Upper lobe of right lung (tissue), 1 donor: ENCODE measurements at regions not wholly inside any gene's neighbourhood (a gene's known extent, or its start where the extent isn't known, plus 50 kb on each side); places are given as distances from the start of the nearest gene placed in this dataset.

Experiments used
- ATAC-seq: fragments of 200-7000 bp; cut with Tn5 transposase; one replicate; pipeline ENCODE4 v1.9.1; 2020; ENCODE audit warnings: mild to moderate bottlenecking, moderate library complexity
- DNase-seq: peaks from one replicate; pipeline ENCODE4 v3.0.0-alpha.2; 2020
- H3K27ac ChIP-seq: fragments of 200-600 bp; one replicate; pipeline ENCODE4 v1.8.0; 2022
- H3K27me3 ChIP-seq: fragments of 200-600 bp; one replicate; pipeline ENCODE4 v1.8.0; 2022; ENCODE audit warnings: mild to moderate bottlenecking
- H3K36me3 ChIP-seq: fragments of 200-600 bp; one replicate; pipeline ENCODE4 v1.8.0; 2022
- H3K4me1 ChIP-seq: fragments of 200-600 bp; one replicate; pipeline ENCODE4 v1.8.0; 2022
- H3K4me3 ChIP-seq: fragments of 200-600 bp; one replicate; pipeline ENCODE4 v1.8.0; 2022; ENCODE audit warnings: mild to moderate bottlenecking
- H3K9me3 ChIP-seq: fragments of 200-600 bp; one replicate; pipeline ENCODE4 v1.8.0; 2022
- CTCF ChIP-seq: fragments of 200-600 bp; IDR thresholded peaks from one replicate; pipeline ENCODE4 v1.8.0; 2022; ENCODE audit warnings: antibody characterized with exemption
- intact Hi-C: fragments of 100-400 bp; cut with DNase I; formaldehyde crosslinking; loops from one replicate; pipeline ENCODE4 v1.11.0; 2022
- donor health status: DM: no; HTN: yes; CAD: no; lungs with severe emphysema.

GRCh38 chr6:30801950-30802349 is 57.6 kb upstream of the IER3 start:
- ATAC-seq: no peak
- intact Hi-C loops: no loop called here
- no peak for DNase-seq

DNA sequence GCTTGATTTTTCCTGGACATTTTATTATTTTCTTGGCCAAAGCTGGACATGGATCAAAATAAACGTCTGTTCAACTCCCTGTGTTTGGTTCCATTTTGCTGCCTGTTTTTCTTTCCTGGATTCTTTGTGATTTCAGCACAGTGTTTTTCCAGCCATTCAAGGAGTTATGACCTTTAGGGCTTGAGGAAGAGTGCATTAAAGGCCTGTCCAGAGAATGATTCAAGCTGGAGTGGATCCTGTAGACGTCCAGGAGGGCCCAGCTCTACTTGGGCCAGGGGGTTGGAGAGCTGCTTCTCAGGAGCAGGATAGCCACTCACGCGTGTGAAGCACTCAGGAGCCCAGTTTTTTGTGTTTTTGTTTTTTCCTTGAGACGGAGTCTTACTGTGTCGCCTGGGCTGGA is 56.5 kb upstream of the IER3 start:
- TF ChIP-seq CTCF: no peak
- Histone ChIP-seq H3K4me3 (no peak overlapping the region), H3K27me3 (no peaks in the 10 kb centered on the region), H3K4me1 (no peaks in the 10 kb centered on the region), H3K9me3 (no peaks in the 10 kb centered on the region), H3K36me3 (no peaks in the 10 kb centered on the region), H3K27ac (peak overlapping the region; percentile 45)
- ATAC-seq (no peak), DNase-seq (no peak)
- intact Hi-C loops: no loop called here

More at GRCh38 chr6:30801950-30802349, 57.6 kb upstream of the IER3 start:
- Histone ChIP-seq H3K27me3 (no peaks in the 10 kb centered on the region), H3K4me3 (no peak overlapping the region), H3K9me3 (no peaks in the 10 kb centered on the region), H3K36me3 (no peaks in the 10 kb centered on the region), H3K4me1 (no peaks in the 10 kb centered on the region), H3K27ac (no peak overlapping the region)
- no peak for TF ChIP-seq CTCF

- H3K27ac ChIP-seq: no peak overlapping the region
- H3K9me3 ChIP-seq: no peaks in the 10 kb centered on the region
- no peaks in the 10 kb centered on the region for H3K36me3 ChIP-seq
- H3K4me3 ChIP-seq: no peak overlapping the region
- no peak for ATAC-seq
- H3K27me3 ChIP-seq: no peaks in the 10 kb centered on the region
- H3K4me1 ChIP-seq: no peaks in the 10 kb centered on the region
- no peak for TF ChIP-seq CTCF
- no peak for DNase-seq
- intact Hi-C loops: no loop called here
Observed at GRCh38 chr6:30799210-30799609, 54.9 kb upstream of the IER3 start.

DNA sequence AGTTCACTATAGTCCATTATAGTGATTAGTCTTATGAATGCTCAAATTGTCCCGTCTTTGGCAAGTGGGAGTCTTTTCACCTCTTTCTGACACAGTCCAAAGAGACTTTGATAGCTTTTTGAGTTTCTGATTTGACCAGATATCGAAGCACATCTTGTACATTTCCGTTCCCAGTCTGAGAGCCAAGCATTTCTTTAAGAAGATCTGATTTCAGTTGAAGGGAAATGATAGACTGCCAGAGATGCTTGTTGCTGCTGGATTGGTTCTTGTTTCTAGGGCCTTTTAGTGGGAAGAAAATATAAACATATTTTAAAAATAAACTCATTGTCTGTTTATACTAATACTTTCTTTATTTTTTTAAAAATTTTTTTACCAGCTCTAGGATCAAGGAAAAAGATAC is 54.1 kb upstream of the IER3 start:
- intact Hi-C loops: no loop called here
- no peak for ATAC-seq

DNA sequence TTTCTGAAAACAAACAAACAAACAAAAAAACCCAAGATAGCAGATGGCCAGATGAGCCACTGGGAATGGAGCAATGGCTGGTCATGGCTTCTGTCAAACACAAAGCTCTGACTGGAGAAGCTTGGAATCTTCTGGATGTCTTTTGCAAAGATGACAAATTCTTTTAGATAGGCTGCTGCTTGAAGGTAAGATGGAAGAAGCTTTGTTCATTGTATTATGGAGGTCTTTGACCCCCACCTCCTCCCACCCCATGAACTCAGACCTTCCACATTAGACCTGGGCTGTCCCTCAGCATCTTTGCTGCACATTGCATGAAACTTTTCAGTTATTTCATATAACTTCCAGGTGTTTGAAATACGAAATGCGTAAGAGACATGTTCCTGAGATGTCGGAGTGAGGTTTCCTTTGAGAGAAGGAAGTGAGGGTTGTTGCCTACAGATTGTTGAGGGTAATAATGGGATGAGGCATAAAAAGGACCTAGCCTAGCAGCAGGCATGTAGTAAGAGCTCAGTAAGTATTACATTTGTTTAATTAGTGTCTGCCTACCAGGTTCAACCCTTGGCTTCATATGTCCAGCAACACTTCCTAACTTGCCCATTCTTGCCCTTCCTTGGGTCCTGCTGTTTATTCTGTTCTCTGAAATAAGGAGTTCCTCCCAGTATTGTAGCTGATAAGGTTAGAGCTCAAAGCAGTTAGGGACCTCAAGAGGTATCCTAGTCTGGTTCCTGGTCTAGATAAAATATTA is 51.4 kb upstream of the IER3 start:
- ATAC-seq (no peak), DNase-seq (no peak)
- no peak overlapping the region for H3K4me3 ChIP-seq
- H3K9me3 ChIP-seq: no peaks in the 10 kb centered on the region
- H3K36me3 ChIP-seq: no peaks in the 10 kb centered on the region
- intact Hi-C loops: no loop called here
- TF ChIP-seq CTCF: no peak
- no peak overlapping the region for H3K27ac ChIP-seq
- no peaks in the 10 kb centered on the region for H3K27me3 ChIP-seq
- peaks cover 8% of the 10 kb centered on the region for H3K4me1 ChIP-seq

More for the DNA sequence above, 54.1 kb upstream of the IER3 start:
- Histone ChIP-seq H3K4me3 (no peak overlapping the region), H3K36me3 (no peaks in the 10 kb centered on the region), H3K27ac (no peak overlapping the region), H3K4me1 (peaks cover 5% of the 10 kb centered on the region), H3K9me3 (no peaks in the 10 kb centered on the region), H3K27me3 (no peaks in the 10 kb centered on the region)
- no peak for TF ChIP-seq CTCF
- no peak for DNase-seq
